ENCODE measurements at regions not wholly inside any gene's neighbourhood (a gene's known extent, or its start where the extent isn't known, plus 50 kb on each side); places are given as distances from the start of the nearest gene placed in this dataset.

GRCh38 chr6:169162752-169163407 is 90.8 kb downstream of the THBS2 start:
- no peak for TF ChIP-seq EZH2 (IDR thresholded peaks at IDR 0.05; ENCODE audit: low read depth)
- no peak for TF ChIP-seq CTCF (conservative IDR thresholded peaks at IDR 0.05)
